Neural progenitor cell (in vitro differentiated cells): ENCODE measurements at regions not wholly inside any gene's neighbourhood (a gene's known extent, or its start where the extent isn't known, plus 50 kb on each side); places are given as distances from the start of the nearest gene placed in this dataset.

ENCODE experiments used
- DNase-seq: peaks from one replicate; pipeline ENCODE4 v3.0.0-alpha.2; 2016; ENCODE audit warnings: low spot score
- H2AFZ ChIP-seq: fragments of 200-600 bp; sonication (generic); replicated peaks from 2 replicates; pipeline ENCODE4 v1.6.1; 2016; ENCODE audit warnings: antibody characterized with exemption
- H3F3A ChIP-seq: fragments of 200-600 bp; sonication (generic); 2 replicates; pipeline ENCODE4 v1.6.1; 2016; ENCODE audit warnings: antibody characterized with exemption, low read depth
- H3K27ac ChIP-seq: fragments of 200-600 bp; sonication (generic); 2 replicates; pipeline ENCODE4 v1.5.1; 2016; ENCODE audit warnings: mild to moderate bottlenecking
- H3K27me3 ChIP-seq: fragments of 200-600 bp; sonication (generic); 2 replicates; pipeline ENCODE4 v1.6.1; 2016; ENCODE audit warnings: mild to moderate bottlenecking, moderate library complexity
- H3K36me3 ChIP-seq: fragments of 200-600 bp; sonication (generic); 2 replicates; pipeline ENCODE4 v1.5.1; 2016
- H3K4me1 ChIP-seq: fragments of 200-600 bp; sonication (generic); 2 replicates; pipeline ENCODE4 v1.6.1; 2016; ENCODE audit warnings: mixed run types
- H3K4me2 ChIP-seq: fragments of 200-600 bp; sonication (generic); 2 replicates; pipeline ENCODE4 v1.6.1; 2016
- H3K4me3 ChIP-seq: fragments of 200-600 bp; sonication (generic); 2 replicates; pipeline ENCODE4 v1.5.1; 2016
- H3K79me2 ChIP-seq: fragments of 200-600 bp; sonication (generic); 2 replicates; pipeline ENCODE4 v1.6.1; 2016; ENCODE audit warnings: low read depth
- H3K9ac ChIP-seq: fragments of 200-600 bp; sonication (generic); 2 replicates; pipeline ENCODE4 v1.6.1; 2016
- H3K9me3 ChIP-seq: fragments of 200-600 bp; sonication (generic); 2 replicates; pipeline ENCODE4 v1.5.1; 2016; ENCODE audit warnings: low read depth
- H4K20me1 ChIP-seq: fragments of 200-600 bp; sonication (generic); 2 replicates; pipeline ENCODE4 v1.6.1; 2016; ENCODE audit warnings: low read depth
- H3K27ac Mint-ChIP-seq: 3 replicates; pipeline ENCODE4 v1.8.0; 2021; ENCODE audit warnings: mixed read lengths
- H3K27me3 Mint-ChIP-seq: 2 replicates; pipeline ENCODE4 v1.8.0; 2022; ENCODE audit warnings: low read depth, mild to moderate bottlenecking, inconsistent platforms, moderate library complexity, mixed read lengths; ENCODE audit not compliant: insufficient read depth
- H3K36me3 Mint-ChIP-seq: 3 replicates; pipeline ENCODE4 v1.8.0; 2021; ENCODE audit warnings: mixed read lengths
- H3K4me1 Mint-ChIP-seq: 3 replicates; pipeline ENCODE4 v1.8.0; 2021; ENCODE audit warnings: mixed read lengths
- H3K4me3 Mint-ChIP-seq: 3 replicates; pipeline ENCODE4 v1.8.0; 2021; ENCODE audit warnings: mild to moderate bottlenecking, moderate library complexity, mixed read lengths
- H3K9me3 Mint-ChIP-seq: 3 replicates; pipeline ENCODE4 v1.8.0; 2020; ENCODE audit warnings: mixed read lengths
- CTCF ChIP-seq: fragments of 200-600 bp; sonication (generic); IDR thresholded peaks from 2 replicates; pipeline ENCODE4 v1.5.1; 2017; ENCODE audit warnings: antibody characterized with exemption, mild to moderate bottlenecking
- EZH2 ChIP-seq: fragments of 200-600 bp; sonication (generic); IDR thresholded peaks from 2 replicates; pipeline ENCODE4 v1.6.1; 2017; ENCODE audit warnings: antibody characterized with exemption, mild to moderate bottlenecking, moderate library complexity
- EZH2phosphoT487 ChIP-seq: fragments of 200-600 bp; sonication (generic); IDR thresholded peaks from 2 replicates; pipeline ENCODE4 v1.6.1; 2017; ENCODE audit warnings: antibody characterized with exemption

GRCh38 chr4:138297743-138298405 is 55.7 kb upstream of the SLC7A11 start:
- H3K4me1 Mint-ChIP-seq, result peaks cover 14% of the 10 kb centered on the region
- H3K36me3 ChIP-seq, result no peaks in the 10 kb centered on the region
- H3K9ac ChIP-seq, result no peak overlapping the region
- H3K27me3 Mint-ChIP-seq, result no peaks in the 10 kb centered on the region
- no peak overlapping the region for H3K27ac ChIP-seq
- no peak overlapping the region for H3K27ac Mint-ChIP-seq
- H3K79me2 ChIP-seq, result no peaks in the 10 kb centered on the region
- no peaks in the 10 kb centered on the region for H3K36me3 Mint-ChIP-seq
- H4K20me1 ChIP-seq, result no peaks in the 10 kb centered on the region
- H3K4me3 Mint-ChIP-seq, result no peak overlapping the region
- no peak overlapping the region for H2AFZ ChIP-seq
- H3K4me2 ChIP-seq, result no peak overlapping the region
- peaks cover 4% of the 10 kb centered on the region for H3K4me1 ChIP-seq
- TF ChIP-seq EZH2, result no peak
- no peak for TF ChIP-seq EZH2phosphoT487
- no peak for TF ChIP-seq CTCF
- no peaks in the 10 kb centered on the region for H3F3A ChIP-seq
- H3K27me3 ChIP-seq, result no peaks in the 10 kb centered on the region
- DNase-seq, result no peak
- no peaks in the 10 kb centered on the region for H3K9me3 Mint-ChIP-seq
- H3K4me3 ChIP-seq, result no peak overlapping the region
- H3K9me3 ChIP-seq, result no peaks in the 10 kb centered on the region

- no peak overlapping the region for H3K9ac ChIP-seq
- no peaks in the 10 kb centered on the region for H4K20me1 ChIP-seq
- no peaks in the 10 kb centered on the region for H3K27me3 ChIP-seq
- no peaks in the 10 kb centered on the region for H3K36me3 ChIP-seq
- H3F3A ChIP-seq, result no peaks in the 10 kb centered on the region
- H3K36me3 Mint-ChIP-seq, result no peaks in the 10 kb centered on the region
- H2AFZ ChIP-seq, result no peak overlapping the region
- no peak for DNase-seq
- H3K27ac Mint-ChIP-seq, result no peak overlapping the region
- no peaks in the 10 kb centered on the region for H3K9me3 Mint-ChIP-seq
- no peaks in the 10 kb centered on the region for H3K9me3 ChIP-seq
- H3K4me1 ChIP-seq, result peaks cover 4% of the 10 kb centered on the region
- TF ChIP-seq EZH2phosphoT487 (no peak), CTCF (no peak), EZH2 (no peak)
- H3K27me3 Mint-ChIP-seq, result no peaks in the 10 kb centered on the region
- H3K79me2 ChIP-seq, result no peaks in the 10 kb centered on the region
- H3K4me3 Mint-ChIP-seq, result no peak overlapping the region
- no peak overlapping the region for H3K4me2 ChIP-seq
- H3K27ac ChIP-seq, result no peak overlapping the region
- H3K4me3 ChIP-seq, result no peak overlapping the region
- no peaks in the 10 kb centered on the region for H3K4me1 Mint-ChIP-seq
Measured at GRCh38 chr4:138292321-138292720, 50.2 kb upstream of the SLC7A11 start.
